ENCODE measurements at regions not wholly inside any gene's neighbourhood (a gene's known extent, or its start where the extent isn't known, plus 50 kb on each side); places are given as distances from the start of the nearest gene placed in this dataset.

GRCh38 chr13:77480066-77480465 is 55.4 kb upstream of the SCEL start:
- H3K4me3 ChIP-seq (ENCODE audit: low read length): no peak overlapping the region
- peaks cover 35% of the 10 kb centered on the region for H3K4me1 ChIP-seq (ENCODE audit: control insufficient read depth, low read depth, low read length)
- no peaks in the 10 kb centered on the region for H3K27me3 ChIP-seq (ENCODE audit: control insufficient read depth, insufficient read depth, low read length)
- H3K9me3 ChIP-seq (ENCODE audit: control insufficient read depth, low read depth, low read length): no peaks in the 10 kb centered on the region
- H3K36me3 ChIP-seq (ENCODE audit: control insufficient read depth, low read depth, low read length): no peaks in the 10 kb centered on the region
- H3K27ac ChIP-seq (ENCODE audit: low read length): no peak overlapping the region
- no peak overlapping the region for H3K9ac ChIP-seq (ENCODE audit: low read length)

- Histone ChIP-seq H3K4me3 (ENCODE audit: low read length) (no peak overlapping the region), H3K36me3 (ENCODE audit: control insufficient read depth, low read depth, low read length) (no peaks in the 10 kb centered on the region), H3K9me3 (ENCODE audit: control insufficient read depth, low read depth, low read length) (no peaks in the 10 kb centered on the region), H3K27me3 (ENCODE audit: control insufficient read depth, insufficient read depth, low read length) (no peaks in the 10 kb centered on the region), H3K9ac (ENCODE audit: low read length) (no peak overlapping the region), H3K27ac (ENCODE audit: low read length) (no peak overlapping the region), H3K4me1 (ENCODE audit: control insufficient read depth, low read depth, low read length) (peaks cover 35% of the 10 kb centered on the region)
Observed at GRCh38 chr13:77479326-77479725, 56.2 kb upstream of the SCEL start.

- Histone ChIP-seq H3K9me3 (ENCODE audit: control insufficient read depth, low read depth, low read length) (no peaks in the 10 kb centered on the region), H3K9ac (ENCODE audit: low read length) (peak overlapping the region; percentile 79), H3K27me3 (ENCODE audit: control insufficient read depth, insufficient read depth, low read length) (no peaks in the 10 kb centered on the region), H3K4me1 (ENCODE audit: control insufficient read depth, low read depth, low read length) (peaks cover 35% of the 10 kb centered on the region), H3K36me3 (ENCODE audit: control insufficient read depth, low read depth, low read length) (no peaks in the 10 kb centered on the region), H3K4me3 (ENCODE audit: low read length) (no peak overlapping the region), H3K27ac (ENCODE audit: low read length) (peak overlapping the region; percentile 44)
Observed at GRCh38 chr13:77477299-77477848, 58.1 kb upstream of the SCEL start.

DNA sequence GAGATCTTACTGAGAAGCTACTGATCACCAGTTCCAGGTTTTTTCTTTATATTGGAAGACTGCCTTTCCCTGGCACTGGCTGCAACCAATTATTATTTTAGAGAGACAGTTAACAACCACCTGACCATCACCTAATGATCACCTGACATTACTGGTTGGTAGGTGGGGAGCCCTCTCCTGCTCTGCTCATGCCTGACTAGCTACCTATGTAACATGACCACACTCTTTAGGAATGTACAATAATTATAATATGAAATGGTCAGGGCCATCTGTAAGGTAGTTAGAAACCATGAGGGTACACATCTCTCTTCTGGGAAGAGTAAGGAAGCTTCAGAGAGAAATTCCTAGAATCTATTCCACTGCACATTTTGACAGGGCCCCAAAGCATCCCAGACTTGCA is 59.0 kb upstream of the SCEL start:
- Histone ChIP-seq H3K36me3 (ENCODE audit: control insufficient read depth, low read depth, low read length) (no peaks in the 10 kb centered on the region), H3K9me3 (ENCODE audit: control insufficient read depth, low read depth, low read length) (no peaks in the 10 kb centered on the region)

GRCh38 chr13:77475345-77476084 is 60.0 kb upstream of the SCEL start:
- H3K27ac ChIP-seq (ENCODE audit: low read length): no peak overlapping the region

More for the DNA sequence above, 59.0 kb upstream of the SCEL start:
- Histone ChIP-seq H3K27me3 (ENCODE audit: control insufficient read depth, insufficient read depth, low read length) (no peaks in the 10 kb centered on the region), H3K4me1 (ENCODE audit: control insufficient read depth, low read depth, low read length) (peaks cover 35% of the 10 kb centered on the region), H3K4me3 (ENCODE audit: low read length) (no peak overlapping the region), H3K9ac (ENCODE audit: low read length) (no peak overlapping the region), H3K27ac (ENCODE audit: low read length) (no peak overlapping the region)

GRCh38 chr13:77470986-77471385 is 64.5 kb upstream of the SCEL start:
- Histone ChIP-seq H3K9ac (ENCODE audit: low read length) (no peak overlapping the region), H3K27ac (ENCODE audit: low read length) (no peak overlapping the region), H3K4me1 (ENCODE audit: control insufficient read depth, low read depth, low read length) (no peaks in the 10 kb centered on the region), H3K4me3 (ENCODE audit: low read length) (no peak overlapping the region), H3K36me3 (ENCODE audit: control insufficient read depth, low read depth, low read length) (no peaks in the 10 kb centered on the region), H3K9me3 (ENCODE audit: control insufficient read depth, low read depth, low read length) (no peaks in the 10 kb centered on the region), H3K27me3 (ENCODE audit: control insufficient read depth, insufficient read depth, low read length) (no peaks in the 10 kb centered on the region)

More at GRCh38 chr13:77475345-77476084, 60.0 kb upstream of the SCEL start:
- no peaks in the 10 kb centered on the region for H3K27me3 ChIP-seq (ENCODE audit: control insufficient read depth, insufficient read depth, low read length)
- peaks cover 33% of the 10 kb centered on the region for H3K4me1 ChIP-seq (ENCODE audit: control insufficient read depth, low read depth, low read length)
- H3K9ac ChIP-seq (ENCODE audit: low read length): no peak overlapping the region
- no peaks in the 10 kb centered on the region for H3K9me3 ChIP-seq (ENCODE audit: control insufficient read depth, low read depth, low read length)
- no peak overlapping the region for H3K4me3 ChIP-seq (ENCODE audit: low read length)
- H3K36me3 ChIP-seq (ENCODE audit: control insufficient read depth, low read depth, low read length): no peaks in the 10 kb centered on the region

- Histone ChIP-seq H3K9me3 (ENCODE audit: control insufficient read depth, low read depth, low read length) (no peaks in the 10 kb centered on the region), H3K27me3 (ENCODE audit: control insufficient read depth, insufficient read depth, low read length) (no peaks in the 10 kb centered on the region), H3K27ac (ENCODE audit: low read length) (no peak overlapping the region), H3K4me1 (ENCODE audit: control insufficient read depth, low read depth, low read length) (no peaks in the 10 kb centered on the region), H3K4me3 (ENCODE audit: low read length) (no peak overlapping the region), H3K36me3 (ENCODE audit: control insufficient read depth, low read depth, low read length) (no peaks in the 10 kb centered on the region), H3K9ac (ENCODE audit: low read length) (no peak overlapping the region)
Observed at GRCh38 chr13:77466753-77467422, 68.6 kb upstream of the SCEL start.

- H3K9me3 ChIP-seq (ENCODE audit: control insufficient read depth, low read depth, low read length): no peaks in the 10 kb centered on the region
- no peak overlapping the region for H3K9ac ChIP-seq (ENCODE audit: low read length)
- no peaks in the 10 kb centered on the region for H3K36me3 ChIP-seq (ENCODE audit: control insufficient read depth, low read depth, low read length)
- H3K4me3 ChIP-seq (ENCODE audit: low read length): no peak overlapping the region
- H3K4me1 ChIP-seq (ENCODE audit: control insufficient read depth, low read depth, low read length): no peaks in the 10 kb centered on the region
- H3K27me3 ChIP-seq (ENCODE audit: control insufficient read depth, insufficient read depth, low read length): no peaks in the 10 kb centered on the region
- H3K27ac ChIP-seq (ENCODE audit: low read length): no peak overlapping the region
Observed at GRCh38 chr13:77465603-77466195, 69.8 kb upstream of the SCEL start.

- Histone ChIP-seq H3K27me3 (ENCODE audit: control insufficient read depth, insufficient read depth, low read length) (no peaks in the 10 kb centered on the region), H3K36me3 (ENCODE audit: control insufficient read depth, low read depth, low read length) (no peaks in the 10 kb centered on the region), H3K4me3 (ENCODE audit: low read length) (no peak overlapping the region), H3K9me3 (ENCODE audit: control insufficient read depth, low read depth, low read length) (no peaks in the 10 kb centered on the region), H3K27ac (ENCODE audit: low read length) (no peak overlapping the region), H3K9ac (ENCODE audit: low read length) (no peak overlapping the region), H3K4me1 (ENCODE audit: control insufficient read depth, low read depth, low read length) (peaks cover 8% of the 10 kb centered on the region)
Observed at GRCh38 chr13:77460195-77460594, 75.3 kb upstream of the SCEL start.

- Histone ChIP-seq H3K4me1 (ENCODE audit: control insufficient read depth, low read depth, low read length) (peaks cover 8% of the 10 kb centered on the region), H3K36me3 (ENCODE audit: control insufficient read depth, low read depth, low read length) (no peaks in the 10 kb centered on the region), H3K9me3 (ENCODE audit: control insufficient read depth, low read depth, low read length) (no peaks in the 10 kb centered on the region), H3K9ac (ENCODE audit: low read length) (no peak overlapping the region), H3K27me3 (ENCODE audit: control insufficient read depth, insufficient read depth, low read length) (no peaks in the 10 kb centered on the region), H3K27ac (ENCODE audit: low read length) (no peak overlapping the region), H3K4me3 (ENCODE audit: low read length) (no peak overlapping the region)
Observed at GRCh38 chr13:77459592-77459991, 75.9 kb upstream of the SCEL start.

GRCh38 chr13:77458736-77459135 is 76.8 kb upstream of the SCEL start:
- peaks cover 8% of the 10 kb centered on the region for H3K4me1 ChIP-seq (ENCODE audit: control insufficient read depth, low read depth, low read length)
- no peaks in the 10 kb centered on the region for H3K36me3 ChIP-seq (ENCODE audit: control insufficient read depth, low read depth, low read length)
- no peak overlapping the region for H3K27ac ChIP-seq (ENCODE audit: low read length)
- no peaks in the 10 kb centered on the region for H3K27me3 ChIP-seq (ENCODE audit: control insufficient read depth, insufficient read depth, low read length)
- no peaks in the 10 kb centered on the region for H3K9me3 ChIP-seq (ENCODE audit: control insufficient read depth, low read depth, low read length)
- no peak overlapping the region for H3K9ac ChIP-seq (ENCODE audit: low read length)
- no peak overlapping the region for H3K4me3 ChIP-seq (ENCODE audit: low read length)

Measured in iPS-18a (cell line).